Parathyroid adenoma (tissue), 2 donors: ENCODE measurements at regions not wholly inside any gene's neighbourhood (a gene's known extent, or its start where the extent isn't known, plus 50 kb on each side); places are given as distances from the start of the nearest gene placed in this dataset.

ENCODE experiments used
- H2AFZ ChIP-seq: fragments of 300-600 bp; sonication (generic); one replicate; pipeline ENCODE4 v1.7.0; 2017; ENCODE audit warnings: antibody characterized with exemption, mild to moderate bottlenecking
- H3K27ac ChIP-seq: fragments of 300-600 bp; sonication (generic); one replicate; pipeline ENCODE4 v1.7.0; 2017
- H3K27me3 ChIP-seq: fragments of 300-600 bp; sonication (generic); one replicate; pipeline ENCODE4 v1.7.0; 2017; ENCODE audit warnings: low read length; ENCODE audit not compliant: control insufficient read depth, insufficient read depth
- H3K36me3 ChIP-seq: fragments of 300-600 bp; sonication (generic); one replicate; pipeline ENCODE4 v1.7.0; 2017; ENCODE audit warnings: low read length; ENCODE audit not compliant: control insufficient read depth, insufficient read depth
- H3K4me1 ChIP-seq: fragments of 300-600 bp; sonication (generic); one replicate; pipeline ENCODE4 v1.7.0; 2017; ENCODE audit warnings: control low read depth
- H3K4me2 ChIP-seq: fragments of 300-600 bp; sonication (generic); one replicate; pipeline ENCODE4 v1.7.0; 2017; ENCODE audit warnings: low read length
- H3K4me3 ChIP-seq: fragments of 300-600 bp; sonication (generic); one replicate; pipeline ENCODE4 v1.7.0; 2017; ENCODE audit warnings: low read depth, low read length
- H3K79me2 ChIP-seq: fragments of 300-600 bp; sonication (generic); one replicate; pipeline ENCODE4 v1.7.0; 2017; ENCODE audit warnings: control low read depth
- H3K9ac ChIP-seq: fragments of 300-600 bp; sonication (generic); one replicate; pipeline ENCODE4 v1.7.0; 2017; ENCODE audit warnings: mild to moderate bottlenecking
- H3K9me3 ChIP-seq: fragments of 300-600 bp; sonication (generic); one replicate; pipeline ENCODE4 v1.7.0; 2017; ENCODE audit warnings: low read length; ENCODE audit not compliant: control insufficient read depth
- CTCF ChIP-seq: fragments of 300-600 bp; sonication (generic); IDR thresholded peaks from one replicate; pipeline ENCODE4 v1.7.0; 2017; ENCODE audit warnings: antibody characterized with exemption, mild to moderate bottlenecking
- donor health status: primary hyperparathyroidism.

GRCh38 chr3:18246336-18247060 is 178.6 kb downstream of the SATB1 start:
- no peaks in the 10 kb centered on the region for H3K4me1 ChIP-seq
- no peak overlapping the region for H3K4me2 ChIP-seq

DNA sequence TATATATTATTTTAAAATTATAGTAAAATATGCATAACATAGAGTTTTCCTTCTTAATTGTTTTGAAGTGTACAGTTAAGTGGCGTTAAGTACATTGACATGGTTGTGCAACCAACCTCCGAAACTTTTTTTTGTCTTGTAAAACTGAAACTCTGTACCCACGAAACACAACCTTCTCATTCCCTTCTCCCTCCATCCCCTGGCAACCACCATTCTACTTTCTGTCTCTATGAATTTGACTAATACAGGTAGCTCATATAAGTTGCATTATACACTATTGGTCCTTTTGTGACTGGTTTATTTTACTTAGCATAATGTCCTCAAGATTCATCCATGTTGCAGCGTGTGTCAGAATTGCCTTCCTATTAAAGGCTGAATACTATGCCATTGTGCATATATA is 179.4 kb downstream of the SATB1 start:
- no peaks in the 10 kb centered on the region for H3K79me2 ChIP-seq
- no peaks in the 10 kb centered on the region for H3K9me3 ChIP-seq
- no peak for TF ChIP-seq CTCF
- H3K27me3 ChIP-seq, result no peaks in the 10 kb centered on the region
- H3K4me3 ChIP-seq, result no peak overlapping the region
- H3K4me1 ChIP-seq, result no peaks in the 10 kb centered on the region
- H3K4me2 ChIP-seq, result no peak overlapping the region
- H3K36me3 ChIP-seq, result no peaks in the 10 kb centered on the region
- H3K9ac ChIP-seq, result no peak overlapping the region
- no peak overlapping the region for H2AFZ ChIP-seq
- H3K27ac ChIP-seq, result no peak overlapping the region

More at GRCh38 chr3:18246336-18247060, 178.6 kb downstream of the SATB1 start:
- Histone ChIP-seq H3K27me3 (no peaks in the 10 kb centered on the region), H3K4me3 (no peak overlapping the region), H2AFZ (no peak overlapping the region), H3K9me3 (no peaks in the 10 kb centered on the region), H3K9ac (no peak overlapping the region), H3K36me3 (no peaks in the 10 kb centered on the region), H3K79me2 (no peaks in the 10 kb centered on the region), H3K27ac (no peak overlapping the region)
- no peak for TF ChIP-seq CTCF

GRCh38 chr3:18241837-18242236 is 183.3 kb downstream of the SATB1 start:
- H3K79me2 ChIP-seq, result no peaks in the 10 kb centered on the region
- H3K4me2 ChIP-seq, result no peak overlapping the region
- no peaks in the 10 kb centered on the region for H3K36me3 ChIP-seq
- H3K9ac ChIP-seq, result no peak overlapping the region
- H3K4me1 ChIP-seq, result no peaks in the 10 kb centered on the region
- no peaks in the 10 kb centered on the region for H3K27me3 ChIP-seq
- TF ChIP-seq CTCF, result no peak
- no peak overlapping the region for H3K4me3 ChIP-seq
- no peak overlapping the region for H3K27ac ChIP-seq
- H3K9me3 ChIP-seq, result no peaks in the 10 kb centered on the region
- no peak overlapping the region for H2AFZ ChIP-seq

GRCh38 chr3:18239674-18240073 is 185.5 kb downstream of the SATB1 start:
- Histone ChIP-seq H3K9me3 (no peaks in the 10 kb centered on the region), H3K27ac (no peak overlapping the region), H3K9ac (no peak overlapping the region), H3K36me3 (no peaks in the 10 kb centered on the region), H2AFZ (no peak overlapping the region), H3K79me2 (no peaks in the 10 kb centered on the region), H3K4me1 (no peaks in the 10 kb centered on the region), H3K4me3 (no peak overlapping the region), H3K27me3 (no peaks in the 10 kb centered on the region), H3K4me2 (no peak overlapping the region)
- no peak for TF ChIP-seq CTCF

DNA sequence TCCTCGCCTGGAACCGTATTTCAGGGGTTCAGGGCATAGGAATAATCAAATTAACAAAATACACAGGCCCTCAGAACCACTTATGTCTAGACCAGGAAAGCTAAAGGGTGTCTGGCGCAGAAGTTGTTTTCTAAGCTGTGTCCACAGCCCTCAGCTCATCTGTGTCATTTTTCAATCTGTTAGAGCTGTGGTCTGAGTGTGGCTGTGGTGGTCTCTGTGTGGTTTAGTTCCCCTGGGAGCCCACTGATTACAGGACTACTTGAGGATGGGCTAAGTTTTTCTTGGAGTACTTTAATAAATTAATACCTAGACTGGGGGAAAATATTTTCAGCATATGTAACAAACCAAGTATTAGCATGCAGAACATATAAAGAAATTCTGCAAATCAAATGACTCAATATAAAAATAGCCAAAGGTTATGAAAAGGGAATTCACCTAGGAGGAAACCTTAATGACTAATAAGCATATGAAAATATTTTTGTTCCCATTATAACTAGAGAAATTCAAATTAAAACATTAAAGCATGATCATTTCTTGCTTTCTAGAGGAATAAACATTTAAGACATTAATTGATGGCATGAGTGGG is 186.3 kb downstream of the SATB1 start:
- no peaks in the 10 kb centered on the region for H3K4me1 ChIP-seq

More for the DNA sequence above, 186.3 kb downstream of the SATB1 start:
- Histone ChIP-seq H3K27me3 (no peaks in the 10 kb centered on the region), H3K79me2 (no peaks in the 10 kb centered on the region), H2AFZ (no peak overlapping the region), H3K36me3 (no peaks in the 10 kb centered on the region), H3K9me3 (no peaks in the 10 kb centered on the region), H3K27ac (no peak overlapping the region), H3K4me2 (no peak overlapping the region), H3K9ac (no peak overlapping the region), H3K4me3 (no peak overlapping the region)
- no peak for TF ChIP-seq CTCF
